ENCODE measurements at regions not wholly inside any gene's neighbourhood (a gene's known extent, or its start where the extent isn't known, plus 50 kb on each side); places are given as distances from the start of the nearest gene placed in this dataset.
A peak's percentile ranks its signal among the peaks of the same experiment; 100 is the strongest.

DNA sequence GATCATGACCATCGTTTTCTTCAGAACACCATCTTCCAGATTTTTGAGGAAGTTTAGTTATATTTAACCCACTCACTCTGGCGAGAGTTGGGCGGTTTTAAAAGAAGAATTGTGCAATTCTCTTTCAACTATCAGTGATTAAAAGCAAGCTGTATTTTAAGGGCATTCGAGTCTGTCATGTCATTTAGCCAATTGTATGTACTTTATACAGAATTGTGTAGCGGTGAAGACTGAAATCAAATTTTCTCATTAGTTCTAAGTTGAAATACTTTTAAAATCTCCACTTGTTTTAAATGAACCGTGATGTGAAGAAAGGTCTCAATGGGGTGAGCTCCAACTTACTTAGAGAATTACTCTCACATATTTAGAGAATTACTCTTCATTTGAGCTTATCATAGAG lies 214.6 kb upstream of the DTNA start:
- TF ChIP-seq, protein P1, sequence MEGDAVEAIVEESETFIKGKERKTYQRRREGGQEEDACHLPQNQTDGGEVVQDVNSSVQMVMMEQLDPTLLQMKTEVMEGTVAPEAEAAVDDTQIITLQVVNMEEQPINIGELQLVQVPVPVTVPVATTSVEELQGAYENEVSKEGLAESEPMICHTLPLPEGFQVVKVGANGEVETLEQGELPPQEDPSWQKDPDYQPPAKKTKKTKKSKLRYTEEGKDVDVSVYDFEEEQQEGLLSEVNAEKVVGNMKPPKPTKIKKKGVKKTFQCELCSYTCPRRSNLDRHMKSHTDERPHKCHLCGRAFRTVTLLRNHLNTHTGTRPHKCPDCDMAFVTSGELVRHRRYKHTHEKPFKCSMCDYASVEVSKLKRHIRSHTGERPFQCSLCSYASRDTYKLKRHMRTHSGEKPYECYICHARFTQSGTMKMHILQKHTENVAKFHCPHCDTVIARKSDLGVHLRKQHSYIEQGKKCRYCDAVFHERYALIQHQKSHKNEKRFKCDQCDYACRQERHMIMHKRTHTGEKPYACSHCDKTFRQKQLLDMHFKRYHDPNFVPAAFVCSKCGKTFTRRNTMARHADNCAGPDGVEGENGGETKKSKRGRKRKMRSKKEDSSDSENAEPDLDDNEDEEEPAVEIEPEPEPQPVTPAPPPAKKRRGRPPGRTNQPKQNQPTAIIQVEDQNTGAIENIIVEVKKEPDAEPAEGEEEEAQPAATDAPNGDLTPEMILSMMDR (IDR thresholded peaks at IDR 0.05), result no peak
- TF ChIP-seq POLR2A (IDR thresholded peaks at IDR 0.05) (no peak), POLR2AphosphoS5 (IDR thresholded peaks at IDR 0.05) (no peak)
- Histone ChIP-seq H3K4me1 (no peaks in the 10 kb centered on the region), H3K4me3 (no peak overlapping the region), H3K27ac (no peak overlapping the region), H3K9me3 (no peaks in the 10 kb centered on the region), H3K27me3 (no peaks in the 10 kb centered on the region), H3K36me3 (no peaks in the 10 kb centered on the region)
- no peak for DNase-seq (ENCODE audit: low spot score in 2 of 2)
- intact Hi-C loops (cut with DNase I; ENCODE audit: low total_unique reads), result no loop called here

DNA sequence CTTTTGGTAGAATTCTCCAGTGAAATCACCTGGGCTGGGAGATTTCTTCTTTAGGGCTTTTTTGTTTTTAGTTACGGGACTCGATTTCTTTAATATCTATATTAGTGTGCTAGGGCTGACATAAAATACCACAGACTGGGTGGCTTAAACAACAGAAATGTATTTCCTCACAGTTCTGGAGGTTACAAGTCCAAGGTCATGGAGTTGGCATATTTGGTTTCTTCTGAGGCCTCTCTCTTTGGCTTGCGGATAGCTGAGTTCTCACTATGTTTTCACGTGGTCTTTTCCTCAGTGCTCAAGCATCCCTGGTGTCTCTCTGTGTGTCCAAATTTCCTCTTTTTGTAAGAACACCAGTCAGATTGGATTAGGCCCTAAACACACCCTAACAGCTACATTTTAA lies 208.5 kb upstream of the DTNA start:
- TF ChIP-seq, protein P1 (IDR thresholded peaks at IDR 0.05), result no peak
- TF ChIP-seq POLR2AphosphoS5 (IDR thresholded peaks at IDR 0.05) (no peak), POLR2A (IDR thresholded peaks at IDR 0.05) (no peak)
- intact Hi-C loops (cut with DNase I; ENCODE audit: low total_unique reads), result loop anchor here (10.0 kb wide), 1 partner anchor 1813 kb away; no protein-coding TSS in a partner anchor
- Histone ChIP-seq H3K27me3 (no peaks in the 10 kb centered on the region), H3K9me3 (peaks cover 0 to 4% of the 10 kb centered on the region in 2 donors), H3K4me3 (no peak overlapping the region), H3K27ac (no peak overlapping the region), H3K36me3 (no peaks in the 10 kb centered on the region), H3K4me1 (no peaks in the 10 kb centered on the region)
- DNase-seq (ENCODE audit: low spot score in 2 of 2), result no peak

DNA sequence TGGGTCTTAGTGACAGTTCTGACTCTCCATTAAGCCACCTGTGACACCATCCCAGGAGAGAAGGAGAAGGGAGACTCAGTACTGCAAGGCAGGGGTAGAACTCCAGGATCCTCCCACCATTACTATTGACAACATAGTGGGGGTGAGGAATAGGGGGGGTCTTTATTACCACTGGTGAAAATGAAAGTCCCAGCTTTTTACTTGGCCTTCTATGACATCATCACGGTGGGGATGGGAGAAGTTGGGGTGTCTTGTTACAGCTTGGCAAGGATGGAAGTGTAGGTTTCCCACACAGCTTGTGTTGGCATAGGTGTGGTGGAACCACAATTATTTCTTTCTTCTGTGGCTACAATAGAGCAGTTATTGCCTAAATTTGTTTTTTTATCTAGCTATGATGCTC lies 203.9 kb upstream of the DTNA start:
- H3K4me1 ChIP-seq, result no peaks in the 10 kb centered on the region
- peaks cover 0 to 4% of the 10 kb centered on the region in 2 donors for H3K9me3 ChIP-seq
- no peak for DNase-seq (ENCODE audit: low spot score in 2 of 2)
- no peak overlapping the region for H3K4me3 ChIP-seq
- no peak for TF ChIP-seq POLR2A (IDR thresholded peaks at IDR 0.05)
- no peaks in the 10 kb centered on the region for H3K36me3 ChIP-seq
- H3K27me3 ChIP-seq, result no peaks in the 10 kb centered on the region
- peak overlapping the region in 1 of 2 donors; percentile 26 for H3K27ac ChIP-seq
- intact Hi-C loops (cut with DNase I; ENCODE audit: low total_unique reads), result loop anchor here (10.0 kb wide), 1 partner anchor 1809 kb away; no protein-coding TSS in a partner anchor

DNA sequence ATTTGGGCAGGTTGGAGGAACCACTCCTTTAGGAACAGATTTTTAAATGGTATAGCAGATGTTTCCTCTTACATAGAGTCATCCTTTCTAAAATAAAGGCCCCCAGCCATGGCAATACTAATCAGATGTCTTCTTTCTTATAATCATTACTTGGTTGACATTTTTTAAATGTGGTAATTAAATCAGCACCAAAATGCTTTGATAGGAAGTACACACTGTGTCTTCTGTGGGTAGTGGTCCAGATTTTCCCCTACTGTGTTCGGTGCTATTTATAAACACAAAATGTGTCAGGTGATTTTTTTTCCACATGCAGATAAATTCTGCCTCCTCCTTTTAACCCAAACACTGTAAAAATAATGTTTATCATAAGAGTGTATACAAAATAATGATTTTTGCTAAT lies 200.9 kb upstream of the DTNA start:
- TF ChIP-seq POLR2AphosphoS5 (IDR thresholded peaks at IDR 0.05), result no peak
- TF ChIP-seq POLR2A (IDR thresholded peaks at IDR 0.05), result no peak
- TF ChIP-seq, protein P1 (IDR thresholded peaks at IDR 0.05), result no peak
- H3K36me3 ChIP-seq, result no peaks in the 10 kb centered on the region
- intact Hi-C loops (cut with DNase I; ENCODE audit: low total_unique reads), result loop anchor here (10.0 kb wide), 1 partner anchor 1806 kb away; no protein-coding TSS in a partner anchor
- no peak for DNase-seq (ENCODE audit: low spot score in 2 of 2)
- H3K27me3 ChIP-seq, result no peaks in the 10 kb centered on the region
- no peaks in the 10 kb centered on the region for H3K9me3 ChIP-seq
- H3K4me3 ChIP-seq, result no peak overlapping the region
- no peaks in the 10 kb centered on the region for H3K4me1 ChIP-seq
- no peak overlapping the region for H3K27ac ChIP-seq

DNA sequence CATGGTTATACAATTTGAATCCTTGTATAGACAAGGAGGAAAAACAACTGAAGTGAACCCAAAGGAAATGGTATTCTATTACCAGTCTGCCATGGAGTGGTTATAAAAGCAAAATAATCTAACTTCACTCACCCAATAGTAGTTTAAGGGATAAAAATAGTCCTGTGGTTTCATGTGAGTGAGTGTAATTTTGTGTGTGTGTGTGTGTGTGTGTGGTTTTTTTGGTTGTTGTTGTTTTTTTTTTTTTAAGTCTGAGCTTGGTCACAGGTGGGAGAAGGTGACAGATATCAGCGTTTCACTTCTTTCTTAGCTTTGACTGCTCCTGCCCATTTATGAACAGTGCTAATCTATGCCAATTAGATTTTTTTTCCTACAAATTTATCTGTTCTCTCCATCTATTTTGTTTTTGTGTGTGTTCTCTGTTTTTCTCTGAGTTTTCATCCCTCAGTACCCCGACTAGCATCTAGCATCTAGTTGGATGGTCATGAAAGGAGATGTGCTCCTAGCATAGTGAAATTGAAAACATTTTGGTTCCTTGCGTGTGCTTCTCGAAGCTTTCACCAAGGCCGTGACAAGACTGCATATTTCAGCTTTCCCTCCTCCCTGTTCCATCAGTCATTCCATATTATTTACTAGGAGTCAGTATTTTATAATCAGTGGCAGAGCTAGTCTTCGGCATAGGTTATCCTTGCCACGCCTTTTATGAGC lies 200.1 kb upstream of the DTNA start:
- Histone ChIP-seq H3K4me1 (no peaks in the 10 kb centered on the region), H3K9me3 (no peaks in the 10 kb centered on the region), H3K4me3 (no peak overlapping the region), H3K27me3 (no peaks in the 10 kb centered on the region), H3K36me3 (no peaks in the 10 kb centered on the region), H3K27ac (no peak overlapping the region)
- no peak for DNase-seq (ENCODE audit: low spot score in 2 of 2)
- intact Hi-C loops (cut with DNase I; ENCODE audit: low total_unique reads), result loop anchor here (10.0 kb wide), 1 partner anchor 1805 kb away; no protein-coding TSS in a partner anchor
- TF ChIP-seq, protein P1 (IDR thresholded peaks at IDR 0.05), result no peak
- TF ChIP-seq POLR2AphosphoS5 (IDR thresholded peaks at IDR 0.05) (no peak), POLR2A (IDR thresholded peaks at IDR 0.05) (no peak)

Measured in breast epithelium (tissue), 4 donors.